ENCODE measurements at regions not wholly inside any gene's neighbourhood (a gene's known extent, or its start where the extent isn't known, plus 50 kb on each side); places are given as distances from the start of the nearest gene placed in this dataset.

DNA sequence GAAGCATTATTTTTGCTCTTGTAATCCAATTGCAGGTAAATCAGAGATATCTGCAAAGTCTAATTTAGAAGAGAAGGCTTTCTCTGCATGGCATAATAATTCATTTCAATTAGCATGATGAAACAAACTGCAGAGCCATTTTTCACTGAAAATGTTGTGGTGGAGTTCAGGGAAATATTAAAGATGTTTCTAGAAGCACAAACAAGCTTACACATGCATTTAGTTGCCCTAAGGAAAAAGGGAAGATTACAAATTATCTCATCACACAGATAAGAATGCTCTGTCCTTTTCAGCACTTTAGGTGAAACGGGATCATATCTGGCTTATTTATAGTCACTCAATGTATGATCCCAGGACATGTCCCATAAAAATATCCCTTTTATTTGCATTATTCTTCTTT lies 252.1 kb upstream of the TANK start:
- no peaks in the 10 kb centered on the region for H3F3A ChIP-seq (ENCODE audit: insufficient read depth, low read length)
- no peak overlapping the region for H3K4me3 ChIP-seq (ENCODE audit: low read depth, low read length, poor library complexity, severe bottlenecking)
- no peaks in the 10 kb centered on the region for H3K79me2 ChIP-seq (ENCODE audit: insufficient read depth, low read length)
- no peaks in the 10 kb centered on the region for H3K9me3 ChIP-seq (ENCODE audit: low read length)
- no peaks in the 10 kb centered on the region for H3K4me1 ChIP-seq (ENCODE audit: insufficient read depth, low read length, severe bottlenecking)
- no peak for TF ChIP-seq EZH2 (IDR thresholded peaks at IDR 0.05; ENCODE audit: borderline replicate concordance, low read length)
- TF ChIP-seq, protein P1, sequence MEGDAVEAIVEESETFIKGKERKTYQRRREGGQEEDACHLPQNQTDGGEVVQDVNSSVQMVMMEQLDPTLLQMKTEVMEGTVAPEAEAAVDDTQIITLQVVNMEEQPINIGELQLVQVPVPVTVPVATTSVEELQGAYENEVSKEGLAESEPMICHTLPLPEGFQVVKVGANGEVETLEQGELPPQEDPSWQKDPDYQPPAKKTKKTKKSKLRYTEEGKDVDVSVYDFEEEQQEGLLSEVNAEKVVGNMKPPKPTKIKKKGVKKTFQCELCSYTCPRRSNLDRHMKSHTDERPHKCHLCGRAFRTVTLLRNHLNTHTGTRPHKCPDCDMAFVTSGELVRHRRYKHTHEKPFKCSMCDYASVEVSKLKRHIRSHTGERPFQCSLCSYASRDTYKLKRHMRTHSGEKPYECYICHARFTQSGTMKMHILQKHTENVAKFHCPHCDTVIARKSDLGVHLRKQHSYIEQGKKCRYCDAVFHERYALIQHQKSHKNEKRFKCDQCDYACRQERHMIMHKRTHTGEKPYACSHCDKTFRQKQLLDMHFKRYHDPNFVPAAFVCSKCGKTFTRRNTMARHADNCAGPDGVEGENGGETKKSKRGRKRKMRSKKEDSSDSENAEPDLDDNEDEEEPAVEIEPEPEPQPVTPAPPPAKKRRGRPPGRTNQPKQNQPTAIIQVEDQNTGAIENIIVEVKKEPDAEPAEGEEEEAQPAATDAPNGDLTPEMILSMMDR (IDR thresholded peaks at IDR 0.05; ENCODE audit: low read length): no peak
- H3K9ac ChIP-seq (ENCODE audit: low read length): no peak overlapping the region
- no peak overlapping the region for H3K27ac ChIP-seq (ENCODE audit: low read depth, low read length, poor library complexity, severe bottlenecking)
- no peaks in the 10 kb centered on the region for H3K27me3 ChIP-seq (ENCODE audit: insufficient read depth, low read length)
- no peak overlapping the region for H2AFZ ChIP-seq (ENCODE audit: low read length)
- H3K36me3 ChIP-seq (ENCODE audit: insufficient read depth, low read length): no peaks in the 10 kb centered on the region
- H3K9me2 ChIP-seq (ENCODE audit: low read depth, low read length): no peaks in the 10 kb centered on the region
- no peak overlapping the region for H3K4me2 ChIP-seq (ENCODE audit: low read length)
- no peaks in the 10 kb centered on the region for H4K20me1 ChIP-seq (ENCODE audit: insufficient read depth, low read length)

DNA sequence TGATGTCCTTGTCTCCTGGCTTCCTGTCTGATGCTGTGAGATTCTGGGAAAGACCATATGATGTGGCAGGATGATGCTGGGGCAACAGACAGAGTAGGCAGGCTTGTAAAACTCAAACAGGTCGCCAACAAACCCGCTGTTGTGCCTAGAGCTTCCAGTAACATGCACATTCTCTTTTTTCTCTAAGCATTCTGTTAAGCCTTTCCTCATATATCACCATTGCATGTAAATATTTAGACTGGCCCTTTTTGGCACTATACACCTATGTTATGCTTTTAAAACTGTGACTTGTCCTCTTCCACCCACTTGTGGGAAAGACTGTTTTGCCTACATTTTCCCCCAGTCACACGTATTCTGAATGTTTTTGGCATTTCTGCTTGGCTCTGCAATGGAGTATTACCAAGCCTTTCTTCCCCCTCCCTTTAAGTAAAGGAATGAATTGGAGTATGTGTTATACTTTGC lies 250.4 kb upstream of the TANK start:
- H3K4me3 ChIP-seq (ENCODE audit: low read depth, low read length, poor library complexity, severe bottlenecking): no peak overlapping the region
- no peaks in the 10 kb centered on the region for H4K20me1 ChIP-seq (ENCODE audit: insufficient read depth, low read length)
- H3K9me2 ChIP-seq (ENCODE audit: low read depth, low read length): no peaks in the 10 kb centered on the region
- H3F3A ChIP-seq (ENCODE audit: insufficient read depth, low read length): no peaks in the 10 kb centered on the region
- no peaks in the 10 kb centered on the region for H3K36me3 ChIP-seq (ENCODE audit: insufficient read depth, low read length)
- H3K9ac ChIP-seq (ENCODE audit: low read length): no peak overlapping the region
- no peak overlapping the region for H3K27ac ChIP-seq (ENCODE audit: low read depth, low read length, poor library complexity, severe bottlenecking)
- H3K27me3 ChIP-seq (ENCODE audit: insufficient read depth, low read length): no peaks in the 10 kb centered on the region
- no peak overlapping the region for H3K4me2 ChIP-seq (ENCODE audit: low read length)
- TF ChIP-seq EZH2 (IDR thresholded peaks at IDR 0.05; ENCODE audit: borderline replicate concordance, low read length): no peak
- TF ChIP-seq, protein P1 (IDR thresholded peaks at IDR 0.05; ENCODE audit: low read length): no peak
- no peaks in the 10 kb centered on the region for H3K79me2 ChIP-seq (ENCODE audit: insufficient read depth, low read length)
- no peaks in the 10 kb centered on the region for H3K4me1 ChIP-seq (ENCODE audit: insufficient read depth, low read length, severe bottlenecking)
- no peaks in the 10 kb centered on the region for H3K9me3 ChIP-seq (ENCODE audit: low read length)
- H2AFZ ChIP-seq (ENCODE audit: low read length): no peak overlapping the region

DNA sequence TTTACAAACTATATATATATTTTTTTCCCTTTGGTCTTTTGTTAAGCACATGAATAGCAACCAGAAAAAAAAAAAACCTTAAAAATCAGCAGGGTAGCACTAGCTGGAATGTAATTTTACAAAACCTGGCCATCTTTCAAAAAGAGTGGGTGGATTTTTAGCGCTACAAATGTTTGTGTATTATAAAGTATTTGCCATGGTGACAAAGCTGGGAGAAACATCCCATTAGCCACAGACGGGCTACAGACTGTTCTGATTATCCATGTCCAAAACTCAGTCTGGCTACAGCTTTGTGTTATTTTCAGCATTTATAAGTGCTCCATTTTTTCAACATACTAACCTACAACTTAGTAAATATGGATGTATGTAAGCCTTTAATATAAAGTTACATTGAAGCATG lies 249.5 kb upstream of the TANK start:
- Histone ChIP-seq H3K79me2 (ENCODE audit: insufficient read depth, low read length) (no peaks in the 10 kb centered on the region), H4K20me1 (ENCODE audit: insufficient read depth, low read length) (no peaks in the 10 kb centered on the region), H3K9me3 (ENCODE audit: low read length) (no peaks in the 10 kb centered on the region), H3K9me2 (ENCODE audit: low read depth, low read length) (no peaks in the 10 kb centered on the region), H3K4me1 (ENCODE audit: insufficient read depth, low read length, severe bottlenecking) (no peaks in the 10 kb centered on the region), H2AFZ (ENCODE audit: low read length) (no peak overlapping the region), H3K27ac (ENCODE audit: low read depth, low read length, poor library complexity, severe bottlenecking) (no peak overlapping the region), H3K36me3 (ENCODE audit: insufficient read depth, low read length) (no peaks in the 10 kb centered on the region), H3K4me3 (ENCODE audit: low read depth, low read length, poor library complexity, severe bottlenecking) (no peak overlapping the region), H3K27me3 (ENCODE audit: insufficient read depth, low read length) (no peaks in the 10 kb centered on the region), H3F3A (ENCODE audit: insufficient read depth, low read length) (no peaks in the 10 kb centered on the region), H3K4me2 (ENCODE audit: low read length) (no peak overlapping the region), H3K9ac (ENCODE audit: low read length) (no peak overlapping the region)
- TF ChIP-seq, protein P1 (IDR thresholded peaks at IDR 0.05; ENCODE audit: low read length): no peak
- no peak for TF ChIP-seq EZH2 (IDR thresholded peaks at IDR 0.05; ENCODE audit: borderline replicate concordance, low read length)
